Neuronal stem cell (in vitro differentiated cells): ENCODE measurements at regions not wholly inside any gene's neighbourhood (a gene's known extent, or its start where the extent isn't known, plus 50 kb on each side); places are given as distances from the start of the nearest gene placed in this dataset.
"Not testable (repeated sequence)": the region's sequence is repeated elsewhere in the genome, so short reads cannot be mapped to it uniquely, and the experiment has no call there.

Experiments
- DNase-seq: peaks from one replicate; pipeline ENCODE4 v3.0.0-alpha.2; 2013; ENCODE audit warnings: low spot score
- H2AFZ ChIP-seq: one replicate; pipeline ENCODE4 v1.6.1; 2013; ENCODE audit warnings: mild to moderate bottlenecking, low read length, inconsistent platforms
- H2AK5ac ChIP-seq: 2 replicates; pipeline ENCODE4 v1.6.1; 2013; ENCODE audit warnings: low read depth, mild to moderate bottlenecking, inconsistent platforms, low read length, moderate library complexity, mixed read lengths
- H2BK120ac ChIP-seq: 2 replicates; pipeline ENCODE4 v1.6.1; 2013; ENCODE audit warnings: low read depth, mild to moderate bottlenecking, inconsistent platforms, low read length, moderate library complexity, mixed read lengths
- H2BK12ac ChIP-seq: one replicate; pipeline ENCODE4 v1.6.1; 2013; ENCODE audit warnings: low read length, inconsistent platforms
- H2BK15ac ChIP-seq: 2 replicates; pipeline ENCODE4 v1.6.1; 2013; ENCODE audit warnings: mild to moderate bottlenecking, low read length, inconsistent platforms, mixed read lengths
- H2BK5ac ChIP-seq: one replicate; pipeline ENCODE4 v1.6.1; 2013; ENCODE audit warnings: inconsistent platforms, mild to moderate bottlenecking, low read length, moderate library complexity
- H3K14ac ChIP-seq: one replicate; pipeline ENCODE4 v1.6.1; 2013; ENCODE audit warnings: low read length, inconsistent platforms
- H3K18ac ChIP-seq: 2 replicates; pipeline ENCODE4 v1.6.1; 2013; ENCODE audit warnings: low read length, inconsistent platforms
- H3K23ac ChIP-seq: 2 replicates; pipeline ENCODE4 v1.6.1; 2013; ENCODE audit warnings: low read depth, mild to moderate bottlenecking, mixed read lengths, low read length, inconsistent platforms; ENCODE audit not compliant: poor library complexity
- H3K27ac ChIP-seq: replicated peaks from 3 replicates; pipeline ENCODE4 v1.5.1; 2013; ENCODE audit warnings: low read length, inconsistent platforms
- H3K27me3 ChIP-seq, 3 experiments: 2 replicates each; pipeline ENCODE4 v1.6.1; 2013; ENCODE audit warnings: low read length in 3 of 3, mild to moderate bottlenecking in 2 of 3, inconsistent platforms in 1 of 3, low read depth in 1 of 3, mixed read lengths in 1 of 3, moderate library complexity in 1 of 3; ENCODE audit not compliant: control insufficient read depth in 3 of 3, insufficient read depth in 3 of 3
- H3K36me3 ChIP-seq, 2 donors: replicated peaks in 1 of 2; 2 replicates each; pipeline ENCODE4 v1.6.1; 2013; ENCODE audit warnings: low read length in 2 of 2; ENCODE audit not compliant: control insufficient read depth in 2 of 2, insufficient read depth in 2 of 2
- H3K4ac ChIP-seq: 2 replicates; pipeline ENCODE4 v1.6.1; 2013; ENCODE audit warnings: inconsistent platforms, mild to moderate bottlenecking, low read length, moderate library complexity
- H3K4me1 ChIP-seq, 2 donors: 1 replicate in 1 of 2; 2 replicates in 1 of 2; pipeline ENCODE4 v1.6.1; 2013; ENCODE audit warnings: low read length in 2 of 2, low read depth in 1 of 2; ENCODE audit not compliant: control insufficient read depth in 2 of 2, insufficient read depth in 1 of 2
- H3K4me2 ChIP-seq: one replicate; pipeline ENCODE4 v1.6.1; 2013; ENCODE audit warnings: mild to moderate bottlenecking, low read length, inconsistent platforms; ENCODE audit not compliant: insufficient read depth, poor library complexity, severe bottlenecking
- H3K4me3 ChIP-seq, 2 donors: 2 replicates each; pipeline ENCODE4 v1.5.1; 2013; ENCODE audit warnings: low read length in 2 of 2, mild to moderate bottlenecking in 2 of 2, inconsistent platforms in 1 of 2, moderate library complexity in 1 of 2
- H3K79me1 ChIP-seq: one replicate; pipeline ENCODE4 v1.6.1; 2013; ENCODE audit warnings: low read depth, mild to moderate bottlenecking, inconsistent platforms, low read length, moderate library complexity
- H3K9ac ChIP-seq: one replicate; pipeline ENCODE4 v1.6.1; 2013; ENCODE audit warnings: mild to moderate bottlenecking, low read depth, low read length, inconsistent platforms; ENCODE audit not compliant: poor library complexity
- H3K9me3 ChIP-seq, 2 donors: replicated peaks in 1 of 2; 2 replicates each; pipeline versions ENCODE3 to v1.6.1; 2013; ENCODE audit warnings: low read length in 2 of 2, mild to moderate bottlenecking in 2 of 2, inconsistent platforms in 1 of 2, low read depth in 1 of 2, mixed read lengths in 1 of 2, moderate library complexity in 1 of 2; ENCODE audit not compliant: control insufficient read depth in 2 of 2, insufficient read depth in 1 of 2
- H4K8ac ChIP-seq: one replicate; pipeline ENCODE4 v1.6.1; 2013; ENCODE audit warnings: low read depth, mild to moderate bottlenecking, inconsistent platforms, low read length, moderate library complexity
- H4K91ac ChIP-seq: one replicate; pipeline ENCODE4 v1.6.1; 2013; ENCODE audit warnings: low read length, low read depth, mild to moderate bottlenecking, inconsistent platforms; ENCODE audit not compliant: poor library complexity
- WGBS, 2 donors: extraction: QIAGEN DNeasy Blood & Tissue Kit; methylation state at CpG; one replicate each; pipeline ENCODE4 v1.1.7; 2013; ENCODE audit warnings: missing lambda C conversion rate in 2 of 2, mixed read lengths in 1 of 2; ENCODE audit not compliant: insufficient read length in 2 of 2, insufficient replicate concordance in 1 of 2; ENCODE audit errors: extremely low coverage in 2 of 2; 5-methylcytosine and 5-hydroxymethylcytosine counted together

- H3K9ac ChIP-seq, result no peak overlapping the region
- H3K18ac ChIP-seq, result no peak overlapping the region
- no peak overlapping the region for H3K27ac ChIP-seq
- H3K4me1 ChIP-seq, result no peaks in the 10 kb centered on the region
- H2AK5ac ChIP-seq, result no peak overlapping the region
- H3K27me3 ChIP-seq, result no peaks in the 10 kb centered on the region
- no peak overlapping the region for H2AFZ ChIP-seq
- no peak for DNase-seq
- H4K8ac ChIP-seq, result no peak overlapping the region
- H3K4ac ChIP-seq, result no peak overlapping the region
- no peak overlapping the region for H2BK5ac ChIP-seq
- H2BK12ac ChIP-seq, result no peak overlapping the region
- no peak overlapping the region for H3K4me3 ChIP-seq
- no peaks in the 10 kb centered on the region for H3K9me3 ChIP-seq
- WGBS, 2 donors, result no CpG with 5 or more reads among the region's 2 CpGs
- no peak overlapping the region for H3K14ac ChIP-seq
- no peaks in the 10 kb centered on the region for H3K36me3 ChIP-seq
- no peak overlapping the region for H2BK120ac ChIP-seq
- no peak overlapping the region for H3K23ac ChIP-seq
- H2BK15ac ChIP-seq, result no peak overlapping the region
- H3K79me1 ChIP-seq, result no peaks in the 10 kb centered on the region
- H3K4me2 ChIP-seq, result no peak overlapping the region
- H4K91ac ChIP-seq, result no peak overlapping the region
Observed at GRCh38 chrX:107374132-107374531, 75.3 kb upstream of the FRMPD3 start.

GRCh38 chrX:107374831-107375230 is 74.6 kb upstream of the FRMPD3 start:
- DNase-seq, result no peak
- Histone ChIP-seq H4K8ac (no peak overlapping the region), H3K4ac (no peak overlapping the region)

DNA sequence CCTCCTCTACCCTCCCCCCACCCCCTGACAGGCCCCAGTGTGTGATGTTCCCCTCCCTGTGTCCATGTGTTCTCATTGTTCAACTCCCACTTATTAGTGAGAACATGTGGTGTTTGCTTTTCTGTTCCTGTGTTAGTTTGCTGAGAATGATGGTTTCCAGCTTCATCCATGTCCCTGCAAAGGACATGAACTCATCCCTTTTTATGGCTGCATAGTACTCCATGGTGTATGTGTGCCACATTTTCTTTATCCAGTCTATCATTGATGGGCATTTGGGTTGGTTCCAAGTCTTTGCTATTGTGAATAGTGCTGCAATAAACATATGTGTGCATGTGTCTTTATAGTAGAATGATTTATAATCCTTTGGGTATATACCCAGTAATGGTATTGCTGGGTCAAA is 73.3 kb upstream of the FRMPD3 start:
- H3K79me1 ChIP-seq, DNase-seq, H2BK5ac ChIP-seq, H2BK12ac ChIP-seq, H2AK5ac ChIP-seq, H3K4me2 ChIP-seq, H3K9ac ChIP-seq, H3K36me3 ChIP-seq, H3K4ac ChIP-seq, H3K14ac ChIP-seq, H3K9me3 ChIP-seq, H2BK120ac ChIP-seq, H3K18ac ChIP-seq, H2AFZ ChIP-seq, H4K8ac ChIP-seq, H3K4me3 ChIP-seq, H3K27ac ChIP-seq, H2BK15ac ChIP-seq, H3K4me1 ChIP-seq, H4K91ac ChIP-seq, H3K27me3 ChIP-seq, H3K23ac ChIP-seq: not testable (repeated sequence)

More at GRCh38 chrX:107374831-107375230, 74.6 kb upstream of the FRMPD3 start:
- Histone ChIP-seq H2AK5ac (no peak overlapping the region), H3K79me1 (no peaks in the 10 kb centered on the region), H3K4me2 (no peak overlapping the region), H3K14ac (no peak overlapping the region), H2AFZ (no peak overlapping the region), H3K23ac (no peak overlapping the region), H3K18ac (no peak overlapping the region), H3K9me3 (no peaks in the 10 kb centered on the region), H3K4me3 (no peak overlapping the region), H4K91ac (no peak overlapping the region), H3K9ac (no peak overlapping the region), H3K36me3 (no peaks in the 10 kb centered on the region), H3K4me1 (no peaks in the 10 kb centered on the region), H3K27ac (no peak overlapping the region), H3K27me3 (no peaks in the 10 kb centered on the region), H2BK12ac (no peak overlapping the region), H2BK15ac (no peak overlapping the region), H2BK5ac (no peak overlapping the region), H2BK120ac (no peak overlapping the region)

- Histone ChIP-seq H3K27ac (no peak overlapping the region), H4K91ac (no peak overlapping the region), H2BK120ac (no peak overlapping the region), H3K4ac (no peak overlapping the region), H3K79me1 (no peaks in the 10 kb centered on the region), H4K8ac (no peak overlapping the region), H3K4me1 (no peaks in the 10 kb centered on the region), H3K36me3 (no peaks in the 10 kb centered on the region), H3K14ac (no peak overlapping the region), H3K4me3 (no peak overlapping the region), H3K27me3 (peaks cover 0 to 22% (median 0%) of the 10 kb centered on the region in 3 experiments), H3K23ac (no peak overlapping the region), H3K9ac (no peak overlapping the region), H2BK12ac (no peak overlapping the region), H2AFZ (no peak overlapping the region), H3K9me3 (no peaks in the 10 kb centered on the region), H2BK5ac (no peak overlapping the region), H2BK15ac (no peak overlapping the region), H2AK5ac (no peak overlapping the region), H3K4me2 (no peak overlapping the region), H3K18ac (no peak overlapping the region)
- WGBS, 2 donors, result no CpG with 5 or more reads among the region's 8 CpGs
- no peak for DNase-seq
Observed at GRCh38 chrX:107384397-107385105, 64.9 kb upstream of the FRMPD3 start.
